PC-9 (cell line): ENCODE measurements at regions not wholly inside any gene's neighbourhood (a gene's known extent, or its start where the extent isn't known, plus 50 kb on each side); places are given as distances from the start of the nearest gene placed in this dataset.

Experiments used
- EZH2 ChIP-seq: fragments of 200-600 bp; sonication (generic); IDR thresholded peaks from 2 replicates; pipeline ENCODE4 v1.8.0; 2017; ENCODE audit warnings: antibody characterized with exemption, low read depth
- TF ChIP-seq, protein P1 (sequence below): fragments of 200-600 bp; sonication (generic); conservative IDR thresholded peaks from 2 replicates; pipeline ENCODE4 v1.6.1; 2017; ENCODE audit warnings: mixed run types, antibody characterized with exemption, mild to moderate bottlenecking, moderate library complexity

GRCh38 chr11:59283311-59283710 is 70.6 kb upstream of the MPEG1 start:
- TF ChIP-seq, protein P1, sequence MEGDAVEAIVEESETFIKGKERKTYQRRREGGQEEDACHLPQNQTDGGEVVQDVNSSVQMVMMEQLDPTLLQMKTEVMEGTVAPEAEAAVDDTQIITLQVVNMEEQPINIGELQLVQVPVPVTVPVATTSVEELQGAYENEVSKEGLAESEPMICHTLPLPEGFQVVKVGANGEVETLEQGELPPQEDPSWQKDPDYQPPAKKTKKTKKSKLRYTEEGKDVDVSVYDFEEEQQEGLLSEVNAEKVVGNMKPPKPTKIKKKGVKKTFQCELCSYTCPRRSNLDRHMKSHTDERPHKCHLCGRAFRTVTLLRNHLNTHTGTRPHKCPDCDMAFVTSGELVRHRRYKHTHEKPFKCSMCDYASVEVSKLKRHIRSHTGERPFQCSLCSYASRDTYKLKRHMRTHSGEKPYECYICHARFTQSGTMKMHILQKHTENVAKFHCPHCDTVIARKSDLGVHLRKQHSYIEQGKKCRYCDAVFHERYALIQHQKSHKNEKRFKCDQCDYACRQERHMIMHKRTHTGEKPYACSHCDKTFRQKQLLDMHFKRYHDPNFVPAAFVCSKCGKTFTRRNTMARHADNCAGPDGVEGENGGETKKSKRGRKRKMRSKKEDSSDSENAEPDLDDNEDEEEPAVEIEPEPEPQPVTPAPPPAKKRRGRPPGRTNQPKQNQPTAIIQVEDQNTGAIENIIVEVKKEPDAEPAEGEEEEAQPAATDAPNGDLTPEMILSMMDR = no peak
- no peak for TF ChIP-seq EZH2
